CD8-positive, alpha-beta memory T cell (primary cell): ENCODE measurements at regions not wholly inside any gene's neighbourhood (a gene's known extent, or its start where the extent isn't known, plus 50 kb on each side); places are given as distances from the start of the nearest gene placed in this dataset.
"Not testable (repeated sequence)": the region's sequence is repeated elsewhere in the genome, so short reads cannot be mapped to it uniquely, and the experiment has no call there.

ENCODE experiments used
- CTCF ChIA-PET: fragments of 350-600 bp; sonication (Branson Sonifier 250); formaldehyde crosslinking; loops from one replicate; lab custom pipeline; 2021; ENCODE audit warnings: antibody characterized with exemption; lab: Charles Lee
- POLR2A ChIA-PET: fragments of 350-600 bp; sonication (Branson Sonifier 250); formaldehyde crosslinking; loops from one replicate; lab custom pipeline; 2021; ENCODE audit warnings: antibody characterized with exemption; lab: Charles Lee
- DNase-seq, 5 donors: peaks; one replicate each; pipeline versions ENCODE4 v3.0.0 to v3.0.0-alpha.2; 2020 to 2022; ENCODE audit warnings: mixed read lengths in 1 of 5
- H3K27ac ChIP-seq: one replicate; pipeline ENCODE4 v1.7.0; 2013; ENCODE audit warnings: low read depth, mild to moderate bottlenecking, low read length, moderate library complexity
- H3K27me3 ChIP-seq: 2 replicates; pipeline ENCODE4 v1.7.0; 2013; ENCODE audit warnings: low read length, mild to moderate bottlenecking; ENCODE audit not compliant: insufficient read depth, poor library complexity, severe bottlenecking
- H3K36me3 ChIP-seq: 2 replicates; pipeline ENCODE4 v1.7.0; 2013; ENCODE audit warnings: mild to moderate bottlenecking, low read length, moderate library complexity; ENCODE audit not compliant: insufficient read depth
- H3K4me1 ChIP-seq: 2 replicates; pipeline ENCODE4 v1.7.0; 2013; ENCODE audit warnings: mild to moderate bottlenecking, low read length, moderate library complexity; ENCODE audit not compliant: insufficient read depth
- H3K4me3 ChIP-seq: 2 replicates; pipeline ENCODE4 v1.7.0; 2013; ENCODE audit warnings: mild to moderate bottlenecking, low read length
- H3K9me3 ChIP-seq: 2 replicates; pipeline ENCODE4 v1.7.0; 2013; ENCODE audit warnings: mild to moderate bottlenecking, low read length
- H3K27ac Mint-ChIP-seq, 8 donors: one replicate each; pipeline ENCODE4 v1.8.0; 2020 to 2021; ENCODE audit warnings: mixed read lengths in 8 of 8, mild to moderate bottlenecking in 6 of 8, inconsistent platforms in 3 of 8, moderate library complexity in 3 of 8
- H3K27me3 Mint-ChIP-seq, 2 donors: one replicate each; pipeline ENCODE4 v1.8.0; 2020 to 2021; ENCODE audit warnings: mixed read lengths in 2 of 2, mild to moderate bottlenecking in 1 of 2, moderate library complexity in 1 of 2
- H3K36me3 Mint-ChIP-seq, 3 donors: one replicate each; pipeline ENCODE4 v1.8.0; 2020 to 2021; ENCODE audit warnings: mixed read lengths in 3 of 3, inconsistent platforms in 1 of 3, mild to moderate bottlenecking in 1 of 3
- H3K4me1 Mint-ChIP-seq, 3 donors: one replicate each; pipeline ENCODE4 v1.8.0; 2020 to 2021; ENCODE audit warnings: mixed read lengths in 3 of 3, inconsistent platforms in 1 of 3, mild to moderate bottlenecking in 1 of 3
- H3K4me3 Mint-ChIP-seq, 7 donors: one replicate each; pipeline ENCODE4 v1.8.0; 2020 to 2021; ENCODE audit warnings: mixed read lengths in 7 of 7, mild to moderate bottlenecking in 6 of 7, moderate library complexity in 4 of 7, inconsistent platforms in 2 of 7
- H3K9me3 Mint-ChIP-seq, 5 donors: one replicate each; pipeline ENCODE4 v1.8.0; 2020 to 2022; ENCODE audit warnings: mixed read lengths in 5 of 5, mild to moderate bottlenecking in 3 of 5, moderate library complexity in 2 of 5, inconsistent platforms in 1 of 5

DNA sequence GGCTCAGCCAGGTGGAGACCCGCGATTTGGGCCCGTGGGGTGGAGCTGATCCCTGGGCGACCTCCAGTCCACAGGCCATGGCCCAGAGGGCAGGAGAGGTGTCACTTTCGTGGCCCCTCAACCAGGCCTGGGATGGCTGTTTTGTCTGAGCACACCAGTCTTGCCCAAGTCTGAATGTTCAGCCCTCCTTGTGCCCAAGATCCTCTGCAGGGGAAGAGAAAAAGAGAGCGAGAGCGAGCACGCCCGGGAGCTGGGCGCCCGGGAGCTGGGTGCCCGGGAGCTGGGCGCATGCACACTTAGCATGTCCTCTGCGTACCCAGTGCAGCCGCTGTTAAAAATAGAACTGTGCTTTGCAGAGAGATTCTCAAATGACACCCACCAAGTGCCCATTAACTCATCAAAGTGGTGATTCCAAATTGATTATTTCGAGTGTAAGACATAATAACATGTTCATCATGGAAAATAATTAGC, 403.3 kb upstream of the TNRC6C start:
- CTCF ChIA-PET, result no interaction called here
- no peaks in the 10 kb centered on the region for H3K36me3 Mint-ChIP-seq

DNA sequence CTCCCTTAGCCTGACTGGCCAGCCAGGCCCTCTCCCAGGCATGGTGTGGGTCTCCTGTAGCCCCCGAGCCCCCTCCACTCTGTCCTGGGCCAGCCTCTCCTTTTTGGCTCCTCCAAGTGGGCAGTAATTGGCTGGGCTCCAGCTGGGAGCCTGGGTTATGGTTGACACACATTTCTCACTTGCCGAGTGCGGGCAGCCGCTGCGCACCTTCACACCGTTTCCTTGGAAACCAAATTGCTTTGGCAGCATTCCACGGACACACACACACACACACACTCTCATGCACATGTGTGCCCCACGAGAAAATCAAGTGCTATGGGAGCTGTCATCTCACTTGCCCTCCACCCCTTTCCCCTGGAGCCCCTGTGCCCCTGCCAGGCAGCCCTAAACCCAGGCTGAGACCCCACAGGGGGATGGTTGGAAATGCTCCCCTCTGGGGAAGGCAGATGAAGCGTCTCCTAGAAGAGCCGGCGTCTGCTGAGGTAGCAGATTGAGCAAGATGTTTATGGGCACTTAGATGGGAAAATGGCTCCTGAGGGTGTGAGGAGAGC, 402.7 kb upstream of the TNRC6C start:
- Histone ChIP-seq H3K27me3 (no peaks in the 10 kb centered on the region), H3K4me3 (no peak overlapping the region), H3K4me1 (no peaks in the 10 kb centered on the region), H3K36me3 (no peaks in the 10 kb centered on the region), H3K9me3 (no peaks in the 10 kb centered on the region), H3K27ac (no peak overlapping the region)
- H3K27me3 Mint-ChIP-seq, result peaks cover 13 to 26% of the 10 kb centered on the region in 2 donors
- no peaks in the 10 kb centered on the region for H3K4me1 Mint-ChIP-seq
- H3K36me3 Mint-ChIP-seq, result no peaks in the 10 kb centered on the region
- H3K9me3 Mint-ChIP-seq, result no peaks in the 10 kb centered on the region
- no peak overlapping the region for H3K27ac Mint-ChIP-seq
- POLR2A ChIA-PET, result no interaction called here
- CTCF ChIA-PET, result no interaction called here
- DNase-seq, result no peak
- H3K4me3 Mint-ChIP-seq, result no peak overlapping the region

More for the DNA sequence above, 403.3 kb upstream of the TNRC6C start:
- no peaks in the 10 kb centered on the region for H3K27me3 ChIP-seq
- Mint-ChIP-seq H3K4me3 (no peak overlapping the region), H3K4me1 (no peaks in the 10 kb centered on the region), H3K9me3 (no peaks in the 10 kb centered on the region), H3K27ac (no peak overlapping the region), H3K27me3 (peaks cover 13 to 21% of the 10 kb centered on the region in 2 donors)
- no peak overlapping the region for H3K27ac ChIP-seq
- POLR2A ChIA-PET, result no interaction called here
- H3K4me3 ChIP-seq, result no peak overlapping the region
- no peak for DNase-seq
- H3K4me1 ChIP-seq, result no peaks in the 10 kb centered on the region
- H3K9me3 ChIP-seq, result no peaks in the 10 kb centered on the region
- no peaks in the 10 kb centered on the region for H3K36me3 ChIP-seq

DNA sequence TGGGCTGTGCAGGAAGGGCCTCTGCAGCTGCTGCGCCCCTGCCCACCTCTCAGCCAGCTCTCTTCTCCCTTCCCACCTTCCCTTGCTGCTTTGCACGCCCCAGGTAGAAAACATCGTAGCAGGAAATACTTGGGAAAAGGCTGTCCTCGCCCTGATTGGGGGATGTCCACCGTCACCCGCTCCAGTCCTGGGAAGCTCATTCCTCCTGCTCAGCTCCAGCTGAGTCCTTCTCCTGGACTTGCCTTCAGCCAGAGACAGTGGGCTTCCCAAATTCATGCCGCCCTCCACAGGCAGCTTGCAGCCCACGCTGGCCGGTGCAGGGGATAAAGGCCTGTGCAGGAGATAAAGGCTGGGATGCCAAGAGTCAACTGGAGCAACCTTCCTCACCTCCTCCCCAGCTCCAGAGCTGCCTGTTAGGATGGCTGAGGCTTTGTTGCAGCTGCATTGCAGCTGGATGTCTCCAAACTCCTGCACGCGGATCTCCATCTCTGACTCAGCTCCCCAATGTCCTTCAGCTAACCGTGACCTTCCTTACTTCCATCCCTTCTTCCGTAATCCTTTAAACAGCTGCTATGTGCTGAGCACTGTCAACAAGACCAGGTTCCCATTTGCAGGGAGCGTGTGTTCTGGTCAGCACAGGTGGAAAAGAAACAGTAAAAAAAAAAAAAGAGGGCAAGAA, 402.0 kb upstream of the TNRC6C start:
- Histone ChIP-seq H3K36me3 (no peaks in the 10 kb centered on the region), H3K4me1 (no peaks in the 10 kb centered on the region), H3K4me3 (no peak overlapping the region), H3K27me3 (no peaks in the 10 kb centered on the region), H3K9me3 (no peaks in the 10 kb centered on the region), H3K27ac (no peak overlapping the region)
- H3K4me1 Mint-ChIP-seq, result no peaks in the 10 kb centered on the region
- H3K4me3 Mint-ChIP-seq, result no peak overlapping the region
- H3K27me3 Mint-ChIP-seq, result peaks cover 13 to 28% of the 10 kb centered on the region in 2 donors
- no peak for DNase-seq
- no peak overlapping the region for H3K27ac Mint-ChIP-seq
- ChIA-PET CTCF (no interaction called here), POLR2A (no interaction called here)
- H3K36me3 Mint-ChIP-seq, result no peaks in the 10 kb centered on the region
- H3K9me3 Mint-ChIP-seq, result no peaks in the 10 kb centered on the region

DNA sequence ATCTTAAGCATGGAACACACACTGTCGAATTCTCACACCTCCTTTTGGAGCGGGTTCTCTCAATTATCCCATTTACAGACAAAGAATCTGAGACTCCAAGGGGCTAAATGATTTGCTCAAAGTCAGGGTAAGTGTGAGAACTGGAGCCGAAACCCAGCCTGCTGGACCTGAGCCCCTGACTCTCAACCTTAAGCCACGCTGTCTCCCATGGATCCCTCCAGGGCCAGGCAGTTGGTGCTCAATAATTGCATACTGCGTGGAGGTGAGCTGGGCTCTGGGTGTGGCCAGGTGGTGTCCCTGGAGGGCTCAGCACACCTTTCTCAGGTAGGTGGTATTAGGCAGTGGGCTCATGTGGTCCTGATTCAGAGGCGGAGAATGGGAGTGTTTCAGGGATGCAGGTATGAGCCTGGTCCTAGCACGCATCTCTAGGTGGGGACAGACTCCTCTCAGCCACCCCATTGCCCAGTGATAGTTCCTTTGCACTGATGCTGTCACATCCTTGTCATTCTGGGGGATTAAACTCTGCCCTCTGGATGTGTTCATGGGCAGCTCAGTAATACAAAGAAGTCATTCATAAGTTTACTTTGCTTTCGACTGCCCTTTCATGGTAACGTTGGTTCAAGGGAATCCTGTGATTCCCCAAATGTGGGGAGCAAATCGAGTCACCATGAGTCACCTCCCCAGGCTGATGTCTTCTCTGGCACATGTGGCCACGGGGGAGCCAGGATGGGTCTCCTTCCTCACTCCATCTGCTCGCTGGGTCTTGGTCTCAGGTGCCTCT, 399.5 kb upstream of the TNRC6C start:
- Histone ChIP-seq H3K4me3 (no peak overlapping the region), H3K9me3 (no peaks in the 10 kb centered on the region), H3K27ac (no peak overlapping the region), H3K27me3 (no peaks in the 10 kb centered on the region), H3K36me3 (no peaks in the 10 kb centered on the region), H3K4me1 (no peaks in the 10 kb centered on the region)
- Mint-ChIP-seq H3K9me3 (no peaks in the 10 kb centered on the region), H3K4me3 (no peak overlapping the region), H3K36me3 (no peaks in the 10 kb centered on the region), H3K27me3 (peaks cover 6 to 28% of the 10 kb centered on the region in 2 donors), H3K4me1 (no peaks in the 10 kb centered on the region), H3K27ac (no peak overlapping the region)
- CTCF ChIA-PET, result no interaction called here
- POLR2A ChIA-PET, result no interaction called here
- no peak for DNase-seq

GRCh38 chr17:77560381-77560780, 398.1 kb upstream of the TNRC6C start:
- Histone ChIP-seq H3K27ac (no peak overlapping the region), H3K4me3 (no peak overlapping the region), H3K4me1 (no peaks in the 10 kb centered on the region), H3K36me3 (no peaks in the 10 kb centered on the region), H3K27me3 (no peaks in the 10 kb centered on the region), H3K9me3 (no peaks in the 10 kb centered on the region)
- ChIA-PET POLR2A (no interaction called here), CTCF (no interaction called here)
- no peaks in the 10 kb centered on the region for H3K9me3 Mint-ChIP-seq
- DNase-seq, result no peak
- H3K27me3 Mint-ChIP-seq, result peaks cover 6 to 34% of the 10 kb centered on the region in 2 donors
- no peak overlapping the region for H3K27ac Mint-ChIP-seq
- H3K4me1 Mint-ChIP-seq, result no peaks in the 10 kb centered on the region
- no peak overlapping the region for H3K4me3 Mint-ChIP-seq
- H3K36me3 Mint-ChIP-seq, result no peaks in the 10 kb centered on the region

DNA sequence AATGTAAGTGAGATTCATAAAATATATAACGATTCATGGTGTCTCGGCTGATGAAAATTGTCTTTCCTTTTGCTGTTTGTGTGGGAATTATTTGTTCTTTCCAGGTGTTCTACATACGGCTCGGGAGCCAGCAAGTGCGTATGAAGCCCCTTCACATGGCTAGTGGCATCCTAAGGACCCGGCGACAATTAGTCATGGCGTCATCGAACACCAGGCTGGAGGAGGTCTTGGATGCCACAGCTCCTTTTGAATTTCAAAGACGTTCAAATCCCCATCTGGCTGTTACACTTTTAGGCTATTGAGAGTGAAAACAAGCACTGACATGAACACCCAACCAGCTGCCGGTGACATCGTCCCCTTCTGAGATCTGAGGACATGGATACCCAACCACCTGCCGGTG, 397.7 kb upstream of the TNRC6C start:
- ChIA-PET POLR2A (no interaction called here), CTCF (no interaction called here)
- no peak for DNase-seq
- H3K36me3 ChIP-seq, result no peaks in the 10 kb centered on the region
- Mint-ChIP-seq H3K9me3 (no peaks in the 10 kb centered on the region), H3K36me3 (no peaks in the 10 kb centered on the region), H3K27ac (no peak overlapping the region), H3K4me1 (no peaks in the 10 kb centered on the region), H3K27me3 (peaks cover 6 to 38% of the 10 kb centered on the region in 2 donors), H3K4me3 (no peak overlapping the region)
- H3K4me3 ChIP-seq, result no peak overlapping the region
- no peak overlapping the region for H3K27ac ChIP-seq
- no peaks in the 10 kb centered on the region for H3K9me3 ChIP-seq
- H3K27me3 ChIP-seq, result no peaks in the 10 kb centered on the region
- no peaks in the 10 kb centered on the region for H3K4me1 ChIP-seq

- H3K4me1 ChIP-seq, H3K27ac Mint-ChIP-seq, POLR2A ChIA-PET, H3K4me3 ChIP-seq, H3K27me3 ChIP-seq, H3K4me3 Mint-ChIP-seq, H3K36me3 ChIP-seq, H3K9me3 Mint-ChIP-seq, H3K4me1 Mint-ChIP-seq, H3K36me3 Mint-ChIP-seq, DNase-seq, H3K27ac ChIP-seq, H3K9me3 ChIP-seq: not testable (repeated sequence)
- CTCF ChIA-PET, result interaction anchor here (0.8 kb wide), 1 partner anchor 179 kb away, joined by 3 read pairs; no protein-coding TSS in a partner anchor
- H3K27me3 Mint-ChIP-seq, result peaks cover 5 to 37% of the 10 kb centered on the region in 2 donors
These were observed 396.1 kb upstream of the TNRC6C start for GRCh38 chr17:77562361-77562760.

GRCh38 chr17:77563439-77564102, 394.9 kb upstream of the TNRC6C start:
- H3K27me3 ChIP-seq, result no peaks in the 10 kb centered on the region
- no peaks in the 10 kb centered on the region for H3K9me3 ChIP-seq
- Mint-ChIP-seq H3K36me3 (no peaks in the 10 kb centered on the region), H3K4me1 (no peaks in the 10 kb centered on the region), H3K9me3 (no peaks in the 10 kb centered on the region), H3K27ac (no peak overlapping the region), H3K4me3 (no peak overlapping the region), H3K27me3 (peaks cover 5 to 42% of the 10 kb centered on the region in 2 donors)
- no peaks in the 10 kb centered on the region for H3K4me1 ChIP-seq
- no peak overlapping the region for H3K4me3 ChIP-seq
- no peak overlapping the region for H3K27ac ChIP-seq
- no peaks in the 10 kb centered on the region for H3K36me3 ChIP-seq
- CTCF ChIA-PET, result interaction anchor here (0.8 kb wide), 1 partner anchor 19 kb away, joined by 3 read pairs; no protein-coding TSS in a partner anchor
- POLR2A ChIA-PET, result no interaction called here
- DNase-seq, result no peak
